G401 (cell line): ENCODE measurements at regions not wholly inside any gene's neighbourhood (a gene's known extent, or its start where the extent isn't known, plus 50 kb on each side); places are given as distances from the start of the nearest gene placed in this dataset.
"Not testable (repeated sequence)": the region's sequence is repeated elsewhere in the genome, so short reads cannot be mapped to it uniquely, and the experiment has no call there.

Source experiments
- DNase-seq: peaks from one replicate; pipeline ENCODE4 v3.0.0-alpha.2; 2015; ENCODE audit warnings: low spot score
- in situ Hi-C: cut with HindIII; loops from 2 replicates; pipeline ENCODE4 v1.10.0; 2016; ENCODE audit warnings: low sequenced_read_pairs, mixed read lengths

- in situ Hi-C loops, result no loop called here
- DNase-seq, result no peak
Measured at GRCh38 chr1:73701826-73702225, 496.1 kb downstream of the LRRIQ3 start.

- peak; percentile 11 for DNase-seq
- in situ Hi-C loops, result no loop called here
Measured at GRCh38 chr1:73676186-73676585, 521.8 kb downstream of the LRRIQ3 start.

- DNase-seq, result peak; percentile 56
- in situ Hi-C loops, result no loop called here
Measured at GRCh38 chr1:73674945-73675561, 522.9 kb downstream of the LRRIQ3 start.

- in situ Hi-C loops, result no loop called here
- DNase-seq, result peak; percentile 78
Measured at GRCh38 chr1:73673971-73674370, 524.0 kb downstream of the LRRIQ3 start.

GRCh38 chr1:73671530-73671929, 526.4 kb downstream of the LRRIQ3 start:
- in situ Hi-C loops, result no loop called here
- no peak for DNase-seq

- in situ Hi-C loops, DNase-seq: not testable (repeated sequence)
Measured at GRCh38 chr1:73667959-73668358, 530.0 kb downstream of the LRRIQ3 start.

GRCh38 chr1:73662526-73662925, 535.5 kb downstream of the LRRIQ3 start:
- DNase-seq, result peak; percentile 67
- in situ Hi-C loops, result no loop called here

- in situ Hi-C loops, result no loop called here
- no peak for DNase-seq
Measured at GRCh38 chr1:73659136-73659535, 538.8 kb downstream of the LRRIQ3 start.

- in situ Hi-C loops, result no loop called here
Measured at GRCh38 chr1:73654714-73655113, 543.3 kb downstream of the LRRIQ3 start.

GRCh38 chr1:73644198-73644597, 553.8 kb downstream of the LRRIQ3 start:
- no peak for DNase-seq
- in situ Hi-C loops, result no loop called here

More at GRCh38 chr1:73654714-73655113, 543.3 kb downstream of the LRRIQ3 start:
- DNase-seq, result no peak

- in situ Hi-C loops, result no loop called here
- no peak for DNase-seq
Measured at GRCh38 chr1:73639494-73639893, 558.5 kb downstream of the LRRIQ3 start.

- in situ Hi-C loops, result no loop called here
- no peak for DNase-seq
Measured at GRCh38 chr1:73637264-73637663, 560.7 kb downstream of the LRRIQ3 start.

- in situ Hi-C loops, result no loop called here
- DNase-seq, result no peak
Measured at GRCh38 chr1:73635021-73635420, 563.0 kb downstream of the LRRIQ3 start.

GRCh38 chr1:73627723-73628122, 570.3 kb downstream of the LRRIQ3 start:
- in situ Hi-C loops, result no loop called here
- no peak for DNase-seq

GRCh38 chr1:73626326-73626725, 571.6 kb downstream of the LRRIQ3 start:
- in situ Hi-C loops, result no loop called here
- DNase-seq, result no peak

GRCh38 chr1:73623946-73624345, 574.0 kb downstream of the LRRIQ3 start:
- peak; percentile 71 for DNase-seq
- in situ Hi-C loops, result no loop called here

- DNase-seq, result no peak
- in situ Hi-C loops, result no loop called here
Measured at GRCh38 chr1:73617145-73617544, 580.8 kb downstream of the LRRIQ3 start.

- in situ Hi-C loops, result no loop called here
- no peak for DNase-seq
Measured at GRCh38 chr1:73611681-73612080, 586.3 kb downstream of the LRRIQ3 start.

GRCh38 chr1:73604739-73605138, 593.2 kb downstream of the LRRIQ3 start:
- in situ Hi-C loops, result no loop called here
- DNase-seq, result no peak

GRCh38 chr1:73604211-73604610, 593.8 kb downstream of the LRRIQ3 start:
- in situ Hi-C loops, result no loop called here
- no peak for DNase-seq

- in situ Hi-C loops, result no loop called here
- no peak for DNase-seq
Measured at GRCh38 chr1:73593804-73594203, 604.2 kb downstream of the LRRIQ3 start.

- DNase-seq, result no peak
- in situ Hi-C loops, result no loop called here
Measured at GRCh38 chr1:73593364-73593763, 604.6 kb downstream of the LRRIQ3 start.
